ENCODE measurements at regions not wholly inside any gene's neighbourhood (a gene's known extent, or its start where the extent isn't known, plus 50 kb on each side); places are given as distances from the start of the nearest gene placed in this dataset.
A peak's percentile ranks its signal among the peaks of the same experiment; 100 is the strongest.
"Not testable (repeated sequence)": the region's sequence is repeated elsewhere in the genome, so short reads cannot be mapped to it uniquely, and the experiment has no call there.

- DNase-seq, result no peak
These were observed 118.0 kb downstream of the RFPL4B start for GRCh38 chr6:112464901-112465665.

GRCh38 chr6:112466373-112467151, 119.4 kb downstream of the RFPL4B start:
- peak; percentile 83 for DNase-seq

- peak; percentile 85 for DNase-seq
These were observed 121.2 kb downstream of the RFPL4B start for GRCh38 chr6:112468359-112468758.

GRCh38 chr6:112469306-112469705, 122.2 kb downstream of the RFPL4B start:
- DNase-seq, result peak; percentile 25

DNA sequence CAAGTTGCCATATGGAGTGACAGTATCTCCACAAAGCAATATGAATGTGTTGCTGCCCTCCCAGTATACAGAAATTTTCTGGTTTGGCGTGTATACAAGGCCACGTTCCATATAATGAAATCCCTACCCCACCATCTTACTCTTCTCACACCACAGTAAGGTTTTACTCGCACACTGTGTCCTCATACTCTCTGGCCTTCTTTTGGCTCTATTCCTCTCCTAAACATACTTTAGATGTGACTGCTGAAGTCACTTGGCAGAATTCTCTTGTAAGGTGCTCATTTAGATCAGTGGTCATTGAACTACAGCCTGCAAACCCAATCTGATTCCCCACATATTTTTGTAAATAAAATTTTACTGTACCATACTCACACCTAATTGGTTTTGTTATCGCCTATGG, 123.2 kb downstream of the RFPL4B start:
- no peak for DNase-seq

DNA sequence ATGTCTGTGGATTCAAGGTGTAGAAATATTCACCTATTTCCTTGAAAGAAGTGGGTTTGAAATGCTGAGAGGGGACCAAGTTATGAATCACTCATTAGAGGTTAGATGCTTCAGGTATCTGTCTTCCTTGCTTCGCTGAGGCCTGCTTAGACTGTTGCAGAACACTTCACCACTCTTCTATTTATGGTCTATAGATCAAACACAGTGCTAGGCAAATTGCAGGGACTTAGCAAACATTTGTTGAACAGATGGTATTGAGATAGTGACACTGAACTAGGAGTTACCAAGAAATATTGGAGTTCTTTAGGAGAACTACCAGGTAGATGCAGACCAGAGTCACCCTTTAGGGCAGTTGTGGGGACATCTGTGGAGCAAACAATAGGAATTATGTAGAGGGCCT, 123.8 kb downstream of the RFPL4B start:
- no peak for DNase-seq

GRCh38 chr6:112475083-112475482, 128.0 kb downstream of the RFPL4B start:
- peak; percentile 96 for DNase-seq

- no peak for DNase-seq
These were observed 130.0 kb downstream of the RFPL4B start for GRCh38 chr6:112477125-112477524.

GRCh38 chr6:112478036-112478435, 130.9 kb downstream of the RFPL4B start:
- DNase-seq, result no peak

DNA sequence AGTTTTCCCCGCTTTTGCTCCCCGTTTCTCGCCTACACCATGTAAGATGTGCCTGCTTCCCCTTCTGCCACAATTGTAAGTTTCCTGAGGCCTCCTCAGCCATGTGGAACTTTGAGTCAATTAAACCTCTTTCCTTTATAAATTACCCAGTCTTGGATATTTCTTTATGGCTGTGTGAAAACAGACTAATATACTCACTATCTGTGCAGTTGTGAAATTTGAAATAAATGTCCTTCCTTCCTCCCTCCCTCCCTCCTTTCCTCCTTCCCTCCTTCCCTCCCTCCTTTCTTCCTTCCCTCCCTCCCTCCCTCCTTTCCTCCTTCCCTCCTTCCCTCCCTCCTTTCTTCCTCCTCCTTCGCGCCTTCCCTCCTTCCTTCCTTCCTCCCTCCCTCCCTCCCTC, 132.8 kb downstream of the RFPL4B start:
- not testable (repeated sequence) for DNase-seq

GRCh38 chr6:112480553-112480952, 133.4 kb downstream of the RFPL4B start:
- DNase-seq, result no peak

- DNase-seq, result no peak
These were observed 134.1 kb downstream of the RFPL4B start for GRCh38 chr6:112481211-112481610.

- no peak for DNase-seq
These were observed 135.2 kb downstream of the RFPL4B start for GRCh38 chr6:112482373-112482772.

DNA sequence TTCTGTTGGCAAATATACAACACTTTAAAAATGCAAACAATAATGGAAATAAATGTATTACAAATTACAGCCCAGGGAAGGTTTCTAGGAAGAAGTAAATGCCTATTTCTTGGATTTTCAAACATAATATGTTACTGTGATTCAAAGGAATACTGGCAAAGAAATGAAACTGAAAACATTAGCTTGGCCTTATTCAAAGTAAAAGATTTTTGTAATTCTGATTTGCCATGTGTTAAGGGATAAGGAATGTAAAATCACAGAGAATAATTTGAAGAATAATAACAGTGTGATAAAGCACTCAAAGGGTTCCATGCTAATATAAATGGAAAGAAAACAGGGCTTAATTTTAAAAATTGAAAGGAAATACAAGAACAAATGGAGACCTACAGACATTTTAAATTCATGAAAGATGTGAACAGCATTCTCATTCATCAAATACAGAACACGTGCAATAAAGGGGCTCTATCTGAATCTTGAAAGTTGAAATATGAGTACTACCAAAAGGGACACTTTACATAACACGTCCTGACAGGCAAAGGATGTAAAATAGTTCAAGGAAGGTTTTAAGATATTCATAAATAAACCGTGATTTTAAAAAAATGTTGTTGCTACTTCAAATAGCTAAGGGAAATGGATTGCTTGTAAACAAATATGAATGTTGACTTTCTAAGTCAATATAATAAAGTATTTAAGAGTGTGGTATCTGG, 138.1 kb downstream of the RFPL4B start:
- DNase-seq, result no peak

GRCh38 chr6:112485827-112486212, 138.7 kb downstream of the RFPL4B start:
- peak; percentile 51 for DNase-seq

GRCh38 chr6:112486454-112486853, 139.3 kb downstream of the RFPL4B start:
- no peak for DNase-seq

GRCh38 chr6:112488238-112488637, 141.1 kb downstream of the RFPL4B start:
- DNase-seq, result no peak

DNA sequence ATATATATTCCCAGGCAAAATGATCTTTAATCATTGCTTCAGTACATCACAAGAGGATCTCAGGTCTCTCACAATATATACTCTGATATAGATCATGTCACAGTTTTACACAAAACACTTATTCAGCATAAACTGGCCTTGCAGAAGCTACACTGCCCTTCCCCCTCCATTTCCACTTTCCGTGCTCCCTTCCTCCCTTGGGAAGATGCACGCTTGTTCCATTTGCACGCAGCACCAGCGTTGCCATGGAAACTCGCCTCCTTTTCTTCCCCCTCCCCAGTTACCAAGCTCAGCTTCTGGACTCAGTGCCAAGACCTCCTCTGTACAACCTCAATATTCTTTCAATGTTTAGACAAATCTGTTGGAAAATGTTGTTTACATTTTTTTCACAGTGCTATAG, 154.6 kb downstream of the RFPL4B start:
- peak; percentile 86 for DNase-seq

- DNase-seq, result peak; percentile 54
These were observed 155.4 kb downstream of the RFPL4B start for GRCh38 chr6:112502351-112503090.

DNA sequence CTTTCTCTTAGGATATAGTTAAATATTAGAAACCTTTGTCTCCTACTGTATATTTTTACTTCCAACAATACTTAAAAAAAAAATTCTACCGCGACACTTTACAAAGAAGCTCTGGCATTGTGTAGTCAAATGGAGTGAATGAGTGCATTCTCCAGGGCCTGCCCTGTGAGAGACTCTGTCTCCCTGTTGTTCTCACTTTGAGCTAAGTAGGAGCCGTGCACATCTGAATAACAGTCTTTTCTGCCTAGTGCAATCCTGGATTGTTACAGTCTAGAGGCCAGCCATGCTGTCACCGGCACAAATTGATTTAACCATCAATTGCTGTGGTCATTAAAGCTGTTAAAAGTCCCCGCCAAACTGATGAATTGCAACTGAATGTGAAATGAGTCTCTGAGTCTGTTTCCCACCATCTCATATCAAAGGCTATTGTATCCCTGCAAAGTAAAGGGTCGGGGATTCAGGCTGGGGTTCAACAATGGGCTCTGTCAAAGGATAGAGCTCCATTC, 156.0 kb downstream of the RFPL4B start:
- peak; percentile 22 for DNase-seq

DNA sequence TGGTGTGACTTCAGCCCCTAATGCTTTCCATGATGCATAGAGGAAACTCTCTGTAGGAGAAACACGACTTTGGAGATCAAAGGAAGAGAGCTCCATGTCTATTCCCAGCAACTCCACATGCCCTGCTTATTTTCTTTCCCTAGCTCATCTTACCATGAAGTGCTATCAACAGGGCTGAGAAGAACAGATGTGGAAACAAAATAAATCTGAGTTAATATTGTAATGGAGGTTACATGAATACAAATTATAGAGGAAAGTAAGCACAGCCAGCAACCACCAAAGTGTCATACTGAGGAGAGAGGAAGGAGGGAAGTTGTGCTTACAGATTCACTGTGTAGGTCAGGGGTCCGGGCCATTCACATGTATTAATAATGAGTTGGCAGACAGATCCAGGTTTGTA, 157.5 kb downstream of the RFPL4B start:
- no peak for DNase-seq

DNA sequence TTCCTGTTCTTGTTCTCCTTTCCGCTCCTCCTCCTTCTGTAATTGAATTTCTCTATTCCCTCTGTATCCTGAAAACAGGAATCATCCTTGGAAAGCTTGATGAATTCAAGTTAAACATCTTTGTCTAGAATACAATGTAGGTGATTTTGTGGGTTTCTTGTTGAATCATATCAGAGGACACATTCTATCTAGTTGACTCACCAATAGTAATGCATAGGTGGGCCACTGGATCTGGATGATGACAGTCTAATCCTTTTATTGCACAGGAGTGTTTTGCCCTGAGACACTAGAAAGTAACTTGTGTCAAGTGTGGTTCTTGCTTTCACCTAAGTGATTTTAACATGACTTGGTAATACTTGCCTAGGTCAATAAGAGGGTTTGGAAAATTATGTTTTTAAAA, 164.3 kb downstream of the RFPL4B start:
- DNase-seq, result no peak

Measured in fibroblast of skin of scalp (primary cell).